Kidney (tissue), 13 donors: ENCODE measurements at regions not wholly inside any gene's neighbourhood (a gene's known extent, or its start where the extent isn't known, plus 50 kb on each side); places are given as distances from the start of the nearest gene placed in this dataset.

Source experiments
- DNase-seq, 5 donors: peaks; one replicate each; pipeline ENCODE4 v3.0.0-alpha.2; 2013 to 2020
- FAIRE-seq: peaks from 2 replicates; lab custom pipeline; 2012; peaks lifted over from hg19 to GRCh38; lab: Jason Lieb, UNC
- H3K27ac ChIP-seq, 2 donors: one replicate each; pipeline ENCODE4 v1.7.0; 2013; ENCODE audit warnings: low read depth in 2 of 2, low read length in 2 of 2, inconsistent platforms in 1 of 2
- H3K27me3 ChIP-seq: one replicate; pipeline ENCODE4 v1.7.1; 2013; ENCODE audit warnings: low read length, inconsistent platforms; ENCODE audit not compliant: control insufficient read depth, insufficient read depth
- H3K36me3 ChIP-seq, 3 donors: one replicate each; pipeline versions ENCODE4 v1.7.0 to v1.7.1; 2013; ENCODE audit warnings: low read length in 3 of 3, control low read depth in 1 of 3, inconsistent platforms in 1 of 3; ENCODE audit not compliant: insufficient read depth in 3 of 3, control insufficient read depth in 2 of 3
- H3K4me1 ChIP-seq, 3 donors: one replicate each; pipeline versions ENCODE4 v1.7.0 to v1.7.1; 2013; ENCODE audit warnings: low read length in 3 of 3, inconsistent platforms in 1 of 3, low read depth in 1 of 3; ENCODE audit not compliant: control insufficient read depth in 2 of 3, insufficient read depth in 2 of 3
- H3K4me3 ChIP-seq, 3 donors: one replicate each; pipeline versions ENCODE4 v1.7.0 to v1.8.1; 2013; ENCODE audit warnings: low read length in 3 of 3, control low read depth in 1 of 3, inconsistent platforms in 1 of 3
- H3K9ac ChIP-seq, 3 donors: one replicate each; pipeline versions ENCODE4 v1.7.0 to v1.7.1; 2013; ENCODE audit warnings: low read length in 3 of 3, control low read depth in 1 of 3, inconsistent platforms in 1 of 3
- H3K9me3 ChIP-seq, 3 donors: one replicate each; pipeline versions ENCODE4 v1.7.0 to v1.7.1; 2013; ENCODE audit warnings: low read length in 3 of 3, control low read depth in 1 of 3, inconsistent platforms in 1 of 3; ENCODE audit not compliant: control insufficient read depth in 2 of 3, insufficient read depth in 1 of 3
- CTCF ChIP-seq: IDR thresholded peaks from 3 replicates; pipeline ENCODE4 v1.5.1; 2012; ENCODE audit warnings: mild to moderate bottlenecking, moderate library complexity, borderline replicate concordance; ENCODE audit not compliant: insufficient read depth; ENCODE audit errors: extremely low read depth
- intact Hi-C: fragments of 100-400 bp; cut with DNase I; formaldehyde crosslinking; loops from one replicate; pipeline ENCODE4 v1.11.1; 2022
- donor health status: control.
- donor health status: control.
- donor health status: control.
- donor health status: control.
- donor health status: control.
- donor health status: DM: yes; HTN: yes; CAD: no.
- donor health status: Normal renal cell carcinoma (clear cell type).

DNA sequence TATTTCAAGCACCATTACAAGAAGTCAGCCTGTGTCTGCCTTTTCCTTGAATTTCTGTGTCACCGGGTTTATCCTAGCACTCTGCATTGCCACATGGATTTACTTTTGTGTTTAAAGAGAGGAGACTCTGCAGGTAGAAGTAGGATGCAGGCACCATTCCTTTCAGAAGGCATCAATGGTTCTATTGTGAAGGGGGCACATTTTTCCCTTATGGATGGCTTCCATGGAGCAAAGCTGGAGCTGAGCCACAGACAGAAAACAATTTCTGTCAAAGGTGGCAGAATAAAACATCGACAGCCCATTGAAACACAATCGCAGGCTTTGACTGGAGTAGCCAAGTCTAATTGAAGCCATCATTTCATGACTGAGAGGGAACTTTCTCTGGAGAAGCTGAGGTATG is 288.0 kb upstream of the ANKH start:
- TF ChIP-seq CTCF = no peak
- Histone ChIP-seq H3K27me3 (no peaks in the 10 kb centered on the region), H3K27ac (no peak overlapping the region), H3K4me3 (no peak overlapping the region), H3K9ac (no peak overlapping the region), H3K9me3 (no peaks in the 10 kb centered on the region), H3K36me3 (no peaks in the 10 kb centered on the region), H3K4me1 (no peaks in the 10 kb centered on the region)
- DNase-seq (no peak), FAIRE-seq (no peak)
- intact Hi-C loops = no loop called here

DNA sequence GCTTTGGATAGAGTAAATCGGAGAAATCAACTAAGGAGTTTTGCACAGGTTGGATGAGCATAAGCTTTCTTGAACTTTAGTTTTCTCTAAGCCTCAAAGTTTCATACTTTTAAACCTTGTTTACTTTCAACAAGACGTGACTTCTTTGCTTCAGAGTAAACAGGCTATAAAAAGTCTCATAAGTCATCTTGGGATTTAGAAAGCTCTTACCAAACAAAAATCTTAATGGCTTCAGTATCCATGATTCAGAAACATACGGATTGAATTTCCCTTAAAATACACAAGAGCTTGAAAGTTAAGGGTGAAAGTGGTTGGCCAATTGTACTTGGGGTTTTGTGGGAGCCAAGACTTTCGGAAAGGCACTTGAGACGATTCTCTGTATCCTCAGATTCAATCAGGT is 270.9 kb upstream of the ANKH start:
- Histone ChIP-seq H3K4me1 (no peaks in the 10 kb centered on the region), H3K27me3 (no peaks in the 10 kb centered on the region), H3K27ac (no peak overlapping the region), H3K36me3 (no peaks in the 10 kb centered on the region), H3K4me3 (no peak overlapping the region), H3K9me3 (no peaks in the 10 kb centered on the region), H3K9ac (no peak overlapping the region)
- FAIRE-seq (no peak), DNase-seq (no peak)
- intact Hi-C loops = no loop called here
- no peak for TF ChIP-seq CTCF

DNA sequence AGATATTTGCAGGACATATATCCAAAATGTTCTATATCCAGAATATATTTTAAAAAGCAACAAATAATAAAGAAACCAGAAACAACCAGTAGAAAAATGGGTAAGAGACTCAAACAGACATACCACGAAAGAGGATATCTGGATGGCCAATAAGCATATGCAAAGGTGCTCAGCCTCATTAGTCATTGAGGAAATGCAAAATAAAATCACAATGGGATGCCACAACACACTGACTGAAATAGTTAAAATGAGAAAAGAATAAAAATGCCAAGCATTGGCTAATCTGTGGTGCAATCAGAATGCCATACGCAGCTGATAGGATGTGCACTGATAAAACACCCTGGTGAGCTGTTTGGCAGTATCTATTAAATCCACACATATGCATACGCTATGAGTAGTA is 265.8 kb upstream of the ANKH start:
- Histone ChIP-seq H3K27ac (no peak overlapping the region), H3K4me1 (no peaks in the 10 kb centered on the region), H3K27me3 (no peaks in the 10 kb centered on the region), H3K4me3 (no peak overlapping the region), H3K9me3 (no peaks in the 10 kb centered on the region), H3K36me3 (no peaks in the 10 kb centered on the region), H3K9ac (no peak overlapping the region)
- FAIRE-seq = no peak
- intact Hi-C loops = no loop called here
- no peak for DNase-seq
- TF ChIP-seq CTCF = no peak

DNA sequence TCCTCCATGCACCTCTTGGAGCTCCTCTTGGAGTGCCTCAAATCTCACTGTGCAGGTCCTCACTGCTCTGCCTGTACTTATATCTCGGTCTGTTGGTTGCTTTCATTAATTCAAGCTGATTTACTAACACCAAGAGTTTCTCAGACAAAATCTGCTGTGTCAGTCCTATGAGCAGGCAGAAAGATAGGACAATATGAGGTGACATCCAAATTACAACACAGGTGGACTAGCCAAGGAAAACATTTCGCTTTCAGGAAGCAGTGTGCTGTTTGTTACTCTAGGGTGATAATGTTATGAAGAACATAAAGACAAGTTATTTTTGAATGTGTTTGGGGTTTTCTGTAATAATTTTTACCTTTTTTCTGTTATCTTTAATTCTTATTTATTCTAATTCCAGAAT is 264.1 kb upstream of the ANKH start:
- Histone ChIP-seq H3K4me3 (no peak overlapping the region), H3K9me3 (peaks cover 0 to 2% (median 0%) of the 10 kb centered on the region in 3 donors), H3K9ac (no peak overlapping the region), H3K36me3 (no peaks in the 10 kb centered on the region), H3K4me1 (no peaks in the 10 kb centered on the region), H3K27ac (no peak overlapping the region), H3K27me3 (no peaks in the 10 kb centered on the region)
- TF ChIP-seq CTCF = no peak
- intact Hi-C loops = no loop called here
- FAIRE-seq (no peak), DNase-seq (no peak)
